GM18861 (cell line): ENCODE measurements at regions not wholly inside any gene's neighbourhood (a gene's known extent, or its start where the extent isn't known, plus 50 kb on each side); places are given as distances from the start of the nearest gene placed in this dataset.

Source experiments
- ATAC-seq: cut with Tn5 transposase; IDR thresholded peaks from one replicate; pipeline ENCODE4 v1.9.1; 2021; ENCODE audit not compliant: unreplicated experiment

GRCh38 chr4:59983852-59984251 lies 1216.3 kb upstream of the ADGRL3 start:
- ATAC-seq, result no peak

GRCh38 chr4:59987289-59987688 lies 1212.8 kb upstream of the ADGRL3 start:
- ATAC-seq, result no peak

GRCh38 chr4:59994118-59994517 lies 1206.0 kb upstream of the ADGRL3 start:
- no peak for ATAC-seq

GRCh38 chr4:60002603-60003337 lies 1197.4 kb upstream of the ADGRL3 start:
- no peak for ATAC-seq

GRCh38 chr4:60013464-60014184 lies 1186.5 kb upstream of the ADGRL3 start:
- no peak for ATAC-seq

- ATAC-seq, result no peak
Observed at GRCh38 chr4:60016971-60017370, 1183.2 kb upstream of the ADGRL3 start.

- no peak for ATAC-seq
Observed at GRCh38 chr4:60019180-60019579, 1180.9 kb upstream of the ADGRL3 start.

GRCh38 chr4:60019946-60020345 lies 1180.2 kb upstream of the ADGRL3 start:
- no peak for ATAC-seq

- ATAC-seq, result no peak
Observed at GRCh38 chr4:60020389-60020788, 1179.7 kb upstream of the ADGRL3 start.

GRCh38 chr4:60033826-60034225 lies 1166.3 kb upstream of the ADGRL3 start:
- no peak for ATAC-seq

GRCh38 chr4:60034361-60034760 lies 1165.8 kb upstream of the ADGRL3 start:
- ATAC-seq, result no peak

- no peak for ATAC-seq
Observed at GRCh38 chr4:60039908-60040307, 1160.2 kb upstream of the ADGRL3 start.

GRCh38 chr4:60042231-60042652 lies 1157.9 kb upstream of the ADGRL3 start:
- no peak for ATAC-seq

- ATAC-seq, result no peak
Observed at GRCh38 chr4:60042941-60043340, 1157.2 kb upstream of the ADGRL3 start.

GRCh38 chr4:60078984-60079383 lies 1121.1 kb upstream of the ADGRL3 start:
- ATAC-seq, result no peak

GRCh38 chr4:60081839-60082238 lies 1118.3 kb upstream of the ADGRL3 start:
- ATAC-seq, result no peak

GRCh38 chr4:60088807-60089486 lies 1111.2 kb upstream of the ADGRL3 start:
- no peak for ATAC-seq

GRCh38 chr4:60089546-60090273 lies 1110.4 kb upstream of the ADGRL3 start:
- no peak for ATAC-seq

GRCh38 chr4:60096676-60097075 lies 1103.5 kb upstream of the ADGRL3 start:
- no peak for ATAC-seq

GRCh38 chr4:60116592-60116991 lies 1083.5 kb upstream of the ADGRL3 start:
- no peak for ATAC-seq

GRCh38 chr4:60117726-60118323 lies 1082.3 kb upstream of the ADGRL3 start:
- ATAC-seq, result no peak
